Erythroblast (primary cell): ENCODE measurements at regions not wholly inside any gene's neighbourhood (a gene's known extent, or its start where the extent isn't known, plus 50 kb on each side); places are given as distances from the start of the nearest gene placed in this dataset.

Source experiments
- GATA1 ChIP-seq: IDR thresholded peaks from 2 replicates; pipeline ENCODE4 v1.6.1; 2011; ENCODE audit warnings: low read depth, mild to moderate bottlenecking, control low read depth, low read length, moderate library complexity
- POLR2A ChIP-seq: IDR thresholded peaks from 2 replicates; pipeline ENCODE4 v1.6.1; 2011; ENCODE audit warnings: mild to moderate bottlenecking, low read length

- TF ChIP-seq POLR2A (no peak), GATA1 (no peak)
Measured at GRCh38 chr5:147986134-147986757, 77.5 kb upstream of the SPINK5 start.
